GM18867 (cell line): ENCODE measurements at regions not wholly inside any gene's neighbourhood (a gene's known extent, or its start where the extent isn't known, plus 50 kb on each side); places are given as distances from the start of the nearest gene placed in this dataset.

ENCODE experiments used
- ATAC-seq: cut with Tn5 transposase; IDR thresholded peaks from one replicate; pipeline ENCODE4 v1.9.1; 2021; ENCODE audit warnings: mild to moderate bottlenecking, moderate library complexity; ENCODE audit not compliant: unreplicated experiment

GRCh38 chr7:25893436-25893835 is 258.6 kb upstream of the NFE2L3 start:
- no peak for ATAC-seq

GRCh38 chr7:25894002-25894901 is 257.7 kb upstream of the NFE2L3 start:
- ATAC-seq, result peak; percentile 83

GRCh38 chr7:25894902-25895791 is 256.9 kb upstream of the NFE2L3 start:
- ATAC-seq, result peak; percentile 55

- ATAC-seq, result no peak
Measured at GRCh38 chr7:25895792-25896171, 256.2 kb upstream of the NFE2L3 start.

- no peak for ATAC-seq
Measured at GRCh38 chr7:25897261-25897782, 254.7 kb upstream of the NFE2L3 start.

GRCh38 chr7:25900245-25900644 is 251.8 kb upstream of the NFE2L3 start:
- ATAC-seq, result no peak

- no peak for ATAC-seq
Measured at GRCh38 chr7:25900877-25901276, 251.1 kb upstream of the NFE2L3 start.

- no peak for ATAC-seq
Measured at GRCh38 chr7:25901658-25902057, 250.3 kb upstream of the NFE2L3 start.

GRCh38 chr7:25906003-25906402 is 246.0 kb upstream of the NFE2L3 start:
- no peak for ATAC-seq

- no peak for ATAC-seq
Measured at GRCh38 chr7:25906760-25907159, 245.2 kb upstream of the NFE2L3 start.

- no peak for ATAC-seq
Measured at GRCh38 chr7:25907214-25907613, 244.8 kb upstream of the NFE2L3 start.

GRCh38 chr7:25907731-25908130 is 244.3 kb upstream of the NFE2L3 start:
- ATAC-seq, result no peak

GRCh38 chr7:25908154-25908949 is 243.6 kb upstream of the NFE2L3 start:
- no peak for ATAC-seq

GRCh38 chr7:25911738-25912607 is 240.0 kb upstream of the NFE2L3 start:
- ATAC-seq, result no peak

- no peak for ATAC-seq
Measured at GRCh38 chr7:25913598-25914224, 238.3 kb upstream of the NFE2L3 start.

GRCh38 chr7:25918731-25919130 is 233.3 kb upstream of the NFE2L3 start:
- no peak for ATAC-seq

GRCh38 chr7:25922296-25922695 is 229.7 kb upstream of the NFE2L3 start:
- no peak for ATAC-seq

- no peak for ATAC-seq
Measured at GRCh38 chr7:25923741-25924460, 228.1 kb upstream of the NFE2L3 start.

- ATAC-seq, result no peak
Measured at GRCh38 chr7:25926009-25926408, 226.0 kb upstream of the NFE2L3 start.
